ENCODE measurements at regions not wholly inside any gene's neighbourhood (a gene's known extent, or its start where the extent isn't known, plus 50 kb on each side); places are given as distances from the start of the nearest gene placed in this dataset.

GRCh38 chrX:39950018-39950688, 147.6 kb downstream of the BCOR start:
- TF ChIP-seq CTCF (IDR thresholded peaks at IDR 0.05) (no peak), POLR2A (IDR thresholded peaks at IDR 0.05) (no peak), POLR2AphosphoS5 (IDR thresholded peaks at IDR 0.05) (no peak)
